ENCODE measurements at regions not wholly inside any gene's neighbourhood (a gene's known extent, or its start where the extent isn't known, plus 50 kb on each side); places are given as distances from the start of the nearest gene placed in this dataset.

- TF ChIP-seq EZH2 (IDR thresholded peaks at IDR 0.05; ENCODE audit: borderline replicate concordance, low read length) (no peak), CTCF (IDR thresholded peaks at IDR 0.05; ENCODE audit: low read length) (peak; percentile 64)
- H4K20me1 ChIP-seq (ENCODE audit: insufficient read depth, low read length) = no peaks in the 10 kb centered on the region
- H3F3A ChIP-seq (ENCODE audit: insufficient read depth, low read length) = no peaks in the 10 kb centered on the region
- H3K27me3 ChIP-seq (ENCODE audit: insufficient read depth, low read length) = no peaks in the 10 kb centered on the region
- H3K4me3 ChIP-seq (ENCODE audit: low read depth, low read length, poor library complexity, severe bottlenecking) = no peak overlapping the region
- no peaks in the 10 kb centered on the region for H3K9me3 ChIP-seq (ENCODE audit: low read length)
- no peak overlapping the region for H3K9ac ChIP-seq (ENCODE audit: low read length)
- no peaks in the 10 kb centered on the region for H3K9me2 ChIP-seq (ENCODE audit: low read depth, low read length)
- no peak overlapping the region for H3K4me2 ChIP-seq (ENCODE audit: low read length)
- H3K36me3 ChIP-seq (ENCODE audit: insufficient read depth, low read length) = no peaks in the 10 kb centered on the region
- no peaks in the 10 kb centered on the region for H3K4me1 ChIP-seq (ENCODE audit: insufficient read depth, low read length, severe bottlenecking)
- no peak overlapping the region for H2AFZ ChIP-seq (ENCODE audit: low read length)
- no peak overlapping the region for H3K27ac ChIP-seq (ENCODE audit: low read depth, low read length, poor library complexity, severe bottlenecking)
- no peaks in the 10 kb centered on the region for H3K79me2 ChIP-seq (ENCODE audit: insufficient read depth, low read length)
These were observed 375.3 kb downstream of the C12orf75 start for GRCh38 chr12:105705765-105706164.

GRCh38 chr12:105706321-105706972 is 376.0 kb downstream of the C12orf75 start:
- Histone ChIP-seq H3K27me3 (ENCODE audit: insufficient read depth, low read length) (no peaks in the 10 kb centered on the region), H3K4me1 (ENCODE audit: insufficient read depth, low read length, severe bottlenecking) (no peaks in the 10 kb centered on the region), H3F3A (ENCODE audit: insufficient read depth, low read length) (no peaks in the 10 kb centered on the region), H3K36me3 (ENCODE audit: insufficient read depth, low read length) (no peaks in the 10 kb centered on the region), H3K4me2 (ENCODE audit: low read length) (no peak overlapping the region), H4K20me1 (ENCODE audit: insufficient read depth, low read length) (no peaks in the 10 kb centered on the region), H3K9me3 (ENCODE audit: low read length) (no peaks in the 10 kb centered on the region), H3K9ac (ENCODE audit: low read length) (no peak overlapping the region), H3K4me3 (ENCODE audit: low read depth, low read length, poor library complexity, severe bottlenecking) (no peak overlapping the region), H2AFZ (ENCODE audit: low read length) (no peak overlapping the region), H3K79me2 (ENCODE audit: insufficient read depth, low read length) (no peaks in the 10 kb centered on the region), H3K9me2 (ENCODE audit: low read depth, low read length) (no peaks in the 10 kb centered on the region), H3K27ac (ENCODE audit: low read depth, low read length, poor library complexity, severe bottlenecking) (no peak overlapping the region)
- TF ChIP-seq CTCF (IDR thresholded peaks at IDR 0.05; ENCODE audit: low read length) (no peak), EZH2 (IDR thresholded peaks at IDR 0.05; ENCODE audit: borderline replicate concordance, low read length) (no peak)

DNA sequence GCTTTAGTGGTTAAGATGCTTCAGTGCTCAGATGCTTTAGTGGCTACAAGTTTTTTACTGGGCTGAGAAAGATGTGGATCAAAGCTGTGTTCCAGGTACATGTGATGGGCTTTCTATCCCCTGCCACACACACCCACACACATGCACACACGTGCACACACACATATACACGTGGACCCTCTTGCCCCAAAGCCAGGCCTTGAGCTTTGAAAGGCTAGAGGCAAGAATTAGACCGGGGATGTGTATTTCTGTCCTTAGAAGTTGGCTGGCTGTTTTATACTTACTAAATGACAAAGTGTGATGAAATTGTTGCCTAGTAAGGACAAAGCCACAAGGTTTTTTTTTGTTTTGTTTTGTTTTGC is 376.5 kb downstream of the C12orf75 start:
- H3K27me3 ChIP-seq (ENCODE audit: insufficient read depth, low read length) = no peaks in the 10 kb centered on the region
- H3F3A ChIP-seq (ENCODE audit: insufficient read depth, low read length) = no peaks in the 10 kb centered on the region
- H3K9ac ChIP-seq (ENCODE audit: low read length) = no peak overlapping the region
- TF ChIP-seq CTCF (IDR thresholded peaks at IDR 0.05; ENCODE audit: low read length) (no peak), EZH2 (IDR thresholded peaks at IDR 0.05; ENCODE audit: borderline replicate concordance, low read length) (no peak)
- no peak overlapping the region for H3K4me3 ChIP-seq (ENCODE audit: low read depth, low read length, poor library complexity, severe bottlenecking)
- H3K4me2 ChIP-seq (ENCODE audit: low read length) = no peak overlapping the region
- no peak overlapping the region for H2AFZ ChIP-seq (ENCODE audit: low read length)
- no peaks in the 10 kb centered on the region for H3K9me3 ChIP-seq (ENCODE audit: low read length)
- H3K4me1 ChIP-seq (ENCODE audit: insufficient read depth, low read length, severe bottlenecking) = no peaks in the 10 kb centered on the region
- no peaks in the 10 kb centered on the region for H3K36me3 ChIP-seq (ENCODE audit: insufficient read depth, low read length)
- H4K20me1 ChIP-seq (ENCODE audit: insufficient read depth, low read length) = no peaks in the 10 kb centered on the region
- H3K79me2 ChIP-seq (ENCODE audit: insufficient read depth, low read length) = no peaks in the 10 kb centered on the region
- no peaks in the 10 kb centered on the region for H3K9me2 ChIP-seq (ENCODE audit: low read depth, low read length)
- no peak overlapping the region for H3K27ac ChIP-seq (ENCODE audit: low read depth, low read length, poor library complexity, severe bottlenecking)

Measured in OCI-LY1 (cell line).